WTC11 (cell line): ENCODE measurements at regions not wholly inside any gene's neighbourhood (a gene's known extent, or its start where the extent isn't known, plus 50 kb on each side); places are given as distances from the start of the nearest gene placed in this dataset.

Experiments used
- ATAC-seq: fragments of 200-7000 bp; cut with Tn5 transposase; 2 replicates; pipeline ENCODE4 v1.10.0; 2021; ENCODE audit warnings: mild to moderate bottlenecking, moderate library complexity
- CTCF ChIA-PET: fragments of 300-600 bp; sonication (Branson Sonifier 250); formaldehyde crosslinking; loops from one replicate; lab custom pipeline; 2021; ENCODE audit warnings: antibody characterized with exemption; lab: Charles Lee
- POLR2A ChIA-PET: fragments of 350-600 bp; sonication (Branson Sonifier 250); formaldehyde crosslinking; loops from one replicate; lab custom pipeline; 2021; ENCODE audit warnings: antibody characterized with exemption; lab: Charles Lee
- DNase-seq: peaks from one replicate; pipeline ENCODE4 v3.0.0; 2021; ENCODE audit warnings: low spot score
- H3K27ac Mint-ChIP-seq: 2 replicates; pipeline ENCODE4 v1.8.0; 2021; ENCODE audit warnings: mixed read lengths
- H3K27me3 Mint-ChIP-seq: 2 replicates; pipeline ENCODE4 v1.8.0; 2021; ENCODE audit warnings: low read depth, mild to moderate bottlenecking, moderate library complexity, mixed read lengths
- H3K36me3 Mint-ChIP-seq: 2 replicates; pipeline ENCODE4 v1.8.0; 2021; ENCODE audit warnings: mixed read lengths
- H3K4me1 Mint-ChIP-seq: 2 replicates; pipeline ENCODE4 v1.8.0; 2022; ENCODE audit warnings: mixed read lengths
- H3K4me3 Mint-ChIP-seq: 2 replicates; pipeline ENCODE4 v1.8.0; 2021; ENCODE audit warnings: mild to moderate bottlenecking, moderate library complexity, mixed read lengths
- H3K9me3 Mint-ChIP-seq: 2 replicates; pipeline ENCODE4 v1.8.0; 2021; ENCODE audit warnings: mixed read lengths
- AFF4 ChIP-seq: sonication (generic); formaldehyde crosslinking; IDR thresholded peaks from 2 replicates; pipeline ENCODE4 v1.8.1; 2023; ENCODE audit warnings: mild to moderate bottlenecking, missing genetic modification reagents, borderline replicate concordance
- ATF2 ChIP-seq: sonication (generic); formaldehyde crosslinking; IDR thresholded peaks from 2 replicates; pipeline ENCODE4 v1.8.1; 2022; ENCODE audit warnings: low read depth, missing genetic modification reagents, borderline replicate concordance
- ELF4 ChIP-seq: sonication (generic); formaldehyde crosslinking; IDR thresholded peaks from 2 replicates; pipeline ENCODE4 v1.8.1; 2022; ENCODE audit warnings: low read depth, mild to moderate bottlenecking, moderate library complexity, missing genetic modification reagents
- ERG ChIP-seq: fragments of 250-450 bp; sonication (Bioruptor Pico); IDR thresholded peaks from 2 replicates; pipeline ENCODE4 v1.8.0; 2021; ENCODE audit warnings: mild to moderate bottlenecking
- GTF2I ChIP-seq: fragments of 250-450 bp; sonication (Bioruptor Pico); conservative IDR thresholded peaks from 2 replicates; pipeline ENCODE4 v1.4.0; 2021; ENCODE audit warnings: mild to moderate bottlenecking
- IRF1 ChIP-seq: sonication (generic); formaldehyde crosslinking; IDR thresholded peaks from 2 replicates; pipeline ENCODE4 v1.8.0; 2023; ENCODE audit warnings: missing genetic modification reagents
- JAZF1 ChIP-seq: fragments of 250-450 bp; sonication (Bioruptor Pico); IDR thresholded peaks from 2 replicates; pipeline ENCODE4 v1.9.0; 2021; ENCODE audit warnings: moderate library complexity, mild to moderate bottlenecking, inconsistent platforms
- MAX ChIP-seq: sonication (generic); formaldehyde crosslinking; IDR thresholded peaks from 2 replicates; pipeline ENCODE4 v1.8.0; 2022; ENCODE audit warnings: mild to moderate bottlenecking, missing genetic modification reagents
- MXD4 ChIP-seq: fragments of 250-450 bp; sonication (Bioruptor Pico); IDR thresholded peaks from 2 replicates; pipeline ENCODE4 v1.8.0; 2021; ENCODE audit warnings: mild to moderate bottlenecking, moderate library complexity, borderline replicate concordance
- MYBL2 ChIP-seq: sonication (generic); formaldehyde crosslinking; IDR thresholded peaks from 2 replicates; pipeline ENCODE4 v1.8.1; 2023; ENCODE audit warnings: mild to moderate bottlenecking, moderate library complexity, missing genetic modification reagents
- NFATC4 ChIP-seq: fragments of 250-450 bp; sonication (Bioruptor Pico); IDR thresholded peaks from 2 replicates; pipeline ENCODE4 v1.9.0; 2021; ENCODE audit warnings: mild to moderate bottlenecking
- OVOL2 ChIP-seq: fragments of 250-450 bp; sonication (Bioruptor Pico); IDR thresholded peaks from 2 replicates; pipeline ENCODE4 v1.9.0; 2021; ENCODE audit warnings: mild to moderate bottlenecking, borderline replicate concordance
- PRDM15 ChIP-seq: sonication (generic); formaldehyde crosslinking; IDR thresholded peaks from 2 replicates; pipeline ENCODE4 v1.8.0; 2022; ENCODE audit warnings: missing genetic modification reagents
- PREB ChIP-seq: sonication (generic); formaldehyde crosslinking; IDR thresholded peaks from 2 replicates; pipeline ENCODE4 v1.8.1; 2022; ENCODE audit warnings: mild to moderate bottlenecking, missing genetic modification reagents, moderate library complexity, borderline replicate concordance
- RORB ChIP-seq: fragments of 250-450 bp; sonication (Bioruptor Pico); IDR thresholded peaks from 2 replicates; pipeline ENCODE4 v1.9.0; 2021; ENCODE audit warnings: mild to moderate bottlenecking
- TEAD4 ChIP-seq: sonication (generic); formaldehyde crosslinking; IDR thresholded peaks from 2 replicates; pipeline ENCODE4 v1.8.0; 2022; ENCODE audit warnings: mild to moderate bottlenecking, missing genetic modification reagents
- TP53 ChIP-seq: sonication (generic); formaldehyde crosslinking; IDR thresholded peaks from 2 replicates; pipeline ENCODE4 v1.8.1; 2023; ENCODE audit warnings: mild to moderate bottlenecking, missing genetic modification reagents
- ZNF317 ChIP-seq: sonication (generic); formaldehyde crosslinking; IDR thresholded peaks from 2 replicates; pipeline ENCODE4 v1.8.1; 2023; ENCODE audit warnings: low read depth, mild to moderate bottlenecking, moderate library complexity, missing genetic modification reagents, borderline replicate concordance
- ZNF416 ChIP-seq: fragments of 250-450 bp; sonication (Bioruptor Pico); IDR thresholded peaks from 2 replicates; pipeline ENCODE4 v1.9.0; 2021; ENCODE audit warnings: mild to moderate bottlenecking, inconsistent platforms
- TF ChIP-seq, protein P1 (sequence below): sonication (generic); formaldehyde crosslinking; IDR thresholded peaks from 2 replicates; pipeline ENCODE4 v1.8.0; 2022; ENCODE audit warnings: mild to moderate bottlenecking, missing genetic modification reagents
- TF ChIP-seq, protein P2 (sequence below): sonication (generic); formaldehyde crosslinking; IDR thresholded peaks from 2 replicates; pipeline ENCODE4 v1.8.0; 2022; ENCODE audit warnings: mild to moderate bottlenecking, missing genetic modification reagents

DNA sequence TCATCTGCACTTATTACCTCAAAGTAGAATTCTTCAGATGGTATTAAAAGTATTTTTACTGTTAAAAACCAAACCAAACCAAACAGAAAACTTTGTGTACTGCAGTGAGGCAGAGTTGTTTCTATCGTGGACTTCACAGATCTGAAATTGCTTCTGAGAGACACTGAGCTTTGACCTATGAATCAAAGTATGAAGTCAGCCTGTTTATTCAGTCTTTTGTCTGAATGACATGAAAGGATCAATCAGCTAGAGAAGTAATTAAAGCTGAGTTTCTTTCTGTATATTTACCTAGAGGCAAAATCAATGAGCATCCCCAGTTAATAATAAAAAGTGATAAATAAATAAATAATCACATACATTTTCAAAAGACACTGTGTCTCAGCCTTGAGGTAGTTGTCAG, 2121.0 kb downstream of the PCDH7 start (continued):
- TF ChIP-seq AFF4 (CRISPR knock-in tag) (no peak), PREB (CRISPR knock-in tag) (no peak), TEAD4 (CRISPR knock-in tag) (no peak), PRDM15 (CRISPR knock-in tag) (no peak), GTF2I (CRISPR knock-in tag) (no peak)
- TF ChIP-seq, protein P1, sequence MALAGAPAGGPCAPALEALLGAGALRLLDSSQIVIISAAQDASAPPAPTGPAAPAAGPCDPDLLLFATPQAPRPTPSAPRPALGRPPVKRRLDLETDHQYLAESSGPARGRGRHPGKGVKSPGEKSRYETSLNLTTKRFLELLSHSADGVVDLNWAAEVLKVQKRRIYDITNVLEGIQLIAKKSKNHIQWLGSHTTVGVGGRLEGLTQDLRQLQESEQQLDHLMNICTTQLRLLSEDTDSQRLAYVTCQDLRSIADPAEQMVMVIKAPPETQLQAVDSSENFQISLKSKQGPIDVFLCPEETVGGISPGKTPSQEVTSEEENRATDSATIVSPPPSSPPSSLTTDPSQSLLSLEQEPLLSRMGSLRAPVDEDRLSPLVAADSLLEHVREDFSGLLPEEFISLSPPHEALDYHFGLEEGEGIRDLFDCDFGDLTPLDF: no peak

- no peaks in the 10 kb centered on the region for H3K36me3 Mint-ChIP-seq
- ATAC-seq: no peak
- POLR2A ChIA-PET: no interaction called here
- H3K27me3 Mint-ChIP-seq: no peaks in the 10 kb centered on the region
- peaks cover 17% of the 10 kb centered on the region for H3K9me3 Mint-ChIP-seq
- H3K27ac Mint-ChIP-seq: no peak overlapping the region
- H3K4me1 Mint-ChIP-seq: no peaks in the 10 kb centered on the region
- H3K4me3 Mint-ChIP-seq: no peak overlapping the region
- CTCF ChIA-PET: no interaction called here
- no peak for DNase-seq
- TF ChIP-seq ZNF416 (CRISPR knock-in tag) (no peak), ATF2 (CRISPR knock-in tag) (no peak), IRF1 (CRISPR knock-in tag) (no peak), MAX (CRISPR knock-in tag) (no peak), MXD4 (CRISPR knock-in tag) (no peak), TP53 (CRISPR knock-in tag) (no peak), JAZF1 (CRISPR knock-in tag) (no peak), ZNF317 (CRISPR knock-in tag) (no peak), MYBL2 (CRISPR knock-in tag) (no peak), RORB (CRISPR knock-in tag) (no peak), ERG (CRISPR knock-in tag) (no peak), OVOL2 (CRISPR knock-in tag) (no peak), NFATC4 (CRISPR knock-in tag) (no peak), ELF4 (CRISPR knock-in tag) (no peak)
- TF ChIP-seq, protein P2, sequence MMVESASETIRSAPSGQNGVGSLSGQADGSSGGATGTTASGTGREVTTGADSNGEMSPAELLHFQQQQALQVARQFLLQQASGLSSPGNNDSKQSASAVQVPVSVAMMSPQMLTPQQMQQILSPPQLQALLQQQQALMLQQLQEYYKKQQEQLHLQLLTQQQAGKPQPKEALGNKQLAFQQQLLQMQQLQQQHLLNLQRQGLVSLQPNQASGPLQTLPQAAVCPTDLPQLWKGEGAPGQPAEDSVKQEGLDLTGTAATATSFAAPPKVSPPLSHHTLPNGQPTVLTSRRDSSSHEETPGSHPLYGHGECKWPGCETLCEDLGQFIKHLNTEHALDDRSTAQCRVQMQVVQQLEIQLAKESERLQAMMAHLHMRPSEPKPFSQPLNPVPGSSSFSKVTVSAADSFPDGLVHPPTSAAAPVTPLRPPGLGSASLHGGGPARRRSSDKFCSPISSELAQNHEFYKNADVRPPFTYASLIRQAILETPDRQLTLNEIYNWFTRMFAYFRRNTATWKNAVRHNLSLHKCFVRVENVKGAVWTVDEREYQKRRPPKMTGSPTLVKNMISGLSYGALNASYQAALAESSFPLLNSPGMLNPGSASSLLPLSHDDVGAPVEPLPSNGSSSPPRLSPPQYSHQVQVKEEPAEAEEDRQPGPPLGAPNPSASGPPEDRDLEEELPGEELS (CRISPR knock-in tag): no peak
These were observed 2127.3 kb downstream of the PCDH7 start for GRCh38 chr4:32847461-32847860.
